COLO668 (cell line): ENCODE measurements at regions not wholly inside any gene's neighbourhood (a gene's known extent, or its start where the extent isn't known, plus 50 kb on each side); places are given as distances from the start of the nearest gene placed in this dataset.
A peak's percentile ranks its signal among the peaks of the same experiment; 100 is the strongest.

ENCODE experiments used
- DNase-seq: peaks from one replicate; lab custom pipeline; 2025; ENCODE audit not compliant: unreplicated experiment; lab: John Stamatoyannopoulos, UW

- peak; percentile 8 for DNase-seq
Observed at GRCh38 chr10:121168545-121169216, 317.5 kb downstream of the WDR11 start.

- no peak for DNase-seq
Observed at GRCh38 chr10:121169406-121169805, 318.2 kb downstream of the WDR11 start.

- DNase-seq = no peak
Observed at GRCh38 chr10:121171825-121172787, 320.9 kb downstream of the WDR11 start.

GRCh38 chr10:121179006-121179405 lies 327.8 kb downstream of the WDR11 start:
- no peak for DNase-seq

GRCh38 chr10:121182219-121182618 lies 331.1 kb downstream of the WDR11 start:
- DNase-seq = no peak

- DNase-seq = peak; percentile 67
Observed at GRCh38 chr10:121183236-121183635, 332.1 kb downstream of the WDR11 start.

GRCh38 chr10:121183707-121184106 lies 332.5 kb downstream of the WDR11 start:
- no peak for DNase-seq

- no peak for DNase-seq
Observed at GRCh38 chr10:121185816-121186455, 334.8 kb downstream of the WDR11 start.

GRCh38 chr10:121187391-121187790 lies 336.2 kb downstream of the WDR11 start:
- no peak for DNase-seq

- no peak for DNase-seq
Observed at GRCh38 chr10:121188005-121188404, 336.8 kb downstream of the WDR11 start.

GRCh38 chr10:121189066-121189465 lies 337.9 kb downstream of the WDR11 start:
- no peak for DNase-seq

- no peak for DNase-seq
Observed at GRCh38 chr10:121194696-121195523, 343.7 kb downstream of the WDR11 start.

- no peak for DNase-seq
Observed at GRCh38 chr10:121195524-121195910, 344.4 kb downstream of the WDR11 start.

- DNase-seq = no peak
Observed at GRCh38 chr10:121199081-121199480, 347.9 kb downstream of the WDR11 start.

GRCh38 chr10:121205625-121206024 lies 354.5 kb downstream of the WDR11 start:
- DNase-seq = no peak

GRCh38 chr10:121211446-121211845 lies 360.3 kb downstream of the WDR11 start:
- DNase-seq = no peak

GRCh38 chr10:121213437-121213836 lies 362.3 kb downstream of the WDR11 start:
- DNase-seq = no peak

- DNase-seq = no peak
Observed at GRCh38 chr10:121216295-121216694, 365.1 kb downstream of the WDR11 start.

- DNase-seq = no peak
Observed at GRCh38 chr10:121216721-121217181, 365.6 kb downstream of the WDR11 start.

- no peak for DNase-seq
Observed at GRCh38 chr10:121217331-121217730, 366.2 kb downstream of the WDR11 start.

GRCh38 chr10:121221072-121221471 lies 369.9 kb downstream of the WDR11 start:
- DNase-seq = no peak
